ENCODE measurements at regions not wholly inside any gene's neighbourhood (a gene's known extent, or its start where the extent isn't known, plus 50 kb on each side); places are given as distances from the start of the nearest gene placed in this dataset.

GRCh38 chr18:14940735-14941134 is 192.8 kb downstream of the ANKRD30B start:
- no peak for TF ChIP-seq CTCF (IDR thresholded peaks at IDR 0.05)

GRCh38 chr18:14941256-14941655 is 193.3 kb downstream of the ANKRD30B start:
- no peaks in the 10 kb centered on the region for H3K27me3 ChIP-seq
- no peak overlapping the region for H3K27ac ChIP-seq
- H3K36me3 ChIP-seq: no peaks in the 10 kb centered on the region
- intact Hi-C loops (cut with DNase I; ENCODE audit: low total_unique reads): no loop called here
- H3K4me1 ChIP-seq: no peaks in the 10 kb centered on the region
- DNase-seq: no peak
- H3K4me3 ChIP-seq: no peak overlapping the region
- H3K9me3 ChIP-seq: no peaks in the 10 kb centered on the region
- no peak for TF ChIP-seq CTCF (IDR thresholded peaks at IDR 0.05)

More at GRCh38 chr18:14940735-14941134, 192.8 kb downstream of the ANKRD30B start:
- Histone ChIP-seq H3K27ac (no peak overlapping the region), H3K4me3 (no peak overlapping the region), H3K9me3 (no peaks in the 10 kb centered on the region), H3K4me1 (no peaks in the 10 kb centered on the region), H3K36me3 (no peaks in the 10 kb centered on the region), H3K27me3 (no peaks in the 10 kb centered on the region)
- intact Hi-C loops (cut with DNase I; ENCODE audit: low total_unique reads): no loop called here
- DNase-seq: no peak

- intact Hi-C loops (cut with DNase I; ENCODE audit: low total_unique reads): no loop called here
- Histone ChIP-seq H3K27me3 (no peaks in the 10 kb centered on the region), H3K36me3 (no peaks in the 10 kb centered on the region), H3K4me1 (no peaks in the 10 kb centered on the region), H3K4me3 (no peak overlapping the region), H3K9me3 (no peaks in the 10 kb centered on the region), H3K27ac (no peak overlapping the region)
- TF ChIP-seq CTCF (IDR thresholded peaks at IDR 0.05): no peak
- DNase-seq: no peak
Measured at GRCh38 chr18:14941792-14942191, 193.8 kb downstream of the ANKRD30B start.

GRCh38 chr18:14942275-14942674 is 194.3 kb downstream of the ANKRD30B start:
- Histone ChIP-seq H3K36me3 (no peaks in the 10 kb centered on the region), H3K4me3 (no peak overlapping the region), H3K27me3 (no peaks in the 10 kb centered on the region), H3K27ac (no peak overlapping the region), H3K4me1 (no peaks in the 10 kb centered on the region), H3K9me3 (no peaks in the 10 kb centered on the region)
- intact Hi-C loops (cut with DNase I; ENCODE audit: low total_unique reads): no loop called here
- no peak for TF ChIP-seq CTCF (IDR thresholded peaks at IDR 0.05)
- DNase-seq: no peak

- H3K27ac ChIP-seq: no peak overlapping the region
- TF ChIP-seq CTCF (IDR thresholded peaks at IDR 0.05): no peak
- H3K36me3 ChIP-seq: no peaks in the 10 kb centered on the region
- no peaks in the 10 kb centered on the region for H3K27me3 ChIP-seq
- intact Hi-C loops (cut with DNase I; ENCODE audit: low total_unique reads): no loop called here
- H3K4me1 ChIP-seq: no peaks in the 10 kb centered on the region
- DNase-seq: no peak
- no peak overlapping the region for H3K4me3 ChIP-seq
- H3K9me3 ChIP-seq: no peaks in the 10 kb centered on the region
Measured at GRCh38 chr18:14943486-14943885, 195.5 kb downstream of the ANKRD30B start.

- no peaks in the 10 kb centered on the region for H3K27me3 ChIP-seq
- no peak overlapping the region for H3K4me3 ChIP-seq
- H3K4me1 ChIP-seq: no peaks in the 10 kb centered on the region
- no peak overlapping the region for H3K27ac ChIP-seq
- TF ChIP-seq CTCF (IDR thresholded peaks at IDR 0.05): no peak
- no peaks in the 10 kb centered on the region for H3K9me3 ChIP-seq
- H3K36me3 ChIP-seq: no peaks in the 10 kb centered on the region
- no peak for DNase-seq
- intact Hi-C loops (cut with DNase I; ENCODE audit: low total_unique reads): no loop called here
Measured at GRCh38 chr18:14943967-14944636, 196.1 kb downstream of the ANKRD30B start.
